ENCODE measurements at regions not wholly inside any gene's neighbourhood (a gene's known extent, or its start where the extent isn't known, plus 50 kb on each side); places are given as distances from the start of the nearest gene placed in this dataset.

DNA sequence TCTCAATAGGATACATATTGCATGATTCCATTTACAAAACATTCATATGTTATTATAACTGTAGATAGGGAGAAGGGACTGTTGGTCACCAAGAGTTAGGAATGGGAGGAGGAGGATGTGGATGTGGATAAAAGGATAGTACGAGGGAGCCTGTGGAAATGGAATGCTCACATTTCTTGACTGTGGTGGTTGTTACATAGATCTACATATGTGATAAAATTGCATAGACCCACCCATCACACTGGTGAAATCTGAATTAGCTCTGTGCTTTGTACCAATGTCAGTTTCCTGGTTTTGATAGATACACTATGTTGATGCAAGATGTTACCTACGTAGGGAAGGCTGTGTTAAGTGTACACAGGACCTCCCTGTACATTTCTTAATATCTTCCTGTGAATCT is 233.5 kb upstream of the MTPN start:
- H3K4me3 ChIP-seq (ENCODE audit: low read depth, low read length): no peak overlapping the region
- DNase-seq (ENCODE audit: low read depth): no peak
- TF ChIP-seq MYC (IDR thresholded peaks at IDR 0.05; ENCODE audit: low read depth, low read length) (no peak), POLR2A (IDR thresholded peaks at IDR 0.05; ENCODE audit: extremely low read depth, insufficient read length) (no peak)
- TF ChIP-seq, protein P1, sequence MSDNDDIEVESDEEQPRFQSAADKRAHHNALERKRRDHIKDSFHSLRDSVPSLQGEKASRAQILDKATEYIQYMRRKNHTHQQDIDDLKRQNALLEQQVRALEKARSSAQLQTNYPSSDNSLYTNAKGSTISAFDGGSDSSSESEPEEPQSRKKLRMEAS (IDR thresholded peaks at IDR 0.05; ENCODE audit: low read depth, low read length): no peak
- TF ChIP-seq, protein P2, sequence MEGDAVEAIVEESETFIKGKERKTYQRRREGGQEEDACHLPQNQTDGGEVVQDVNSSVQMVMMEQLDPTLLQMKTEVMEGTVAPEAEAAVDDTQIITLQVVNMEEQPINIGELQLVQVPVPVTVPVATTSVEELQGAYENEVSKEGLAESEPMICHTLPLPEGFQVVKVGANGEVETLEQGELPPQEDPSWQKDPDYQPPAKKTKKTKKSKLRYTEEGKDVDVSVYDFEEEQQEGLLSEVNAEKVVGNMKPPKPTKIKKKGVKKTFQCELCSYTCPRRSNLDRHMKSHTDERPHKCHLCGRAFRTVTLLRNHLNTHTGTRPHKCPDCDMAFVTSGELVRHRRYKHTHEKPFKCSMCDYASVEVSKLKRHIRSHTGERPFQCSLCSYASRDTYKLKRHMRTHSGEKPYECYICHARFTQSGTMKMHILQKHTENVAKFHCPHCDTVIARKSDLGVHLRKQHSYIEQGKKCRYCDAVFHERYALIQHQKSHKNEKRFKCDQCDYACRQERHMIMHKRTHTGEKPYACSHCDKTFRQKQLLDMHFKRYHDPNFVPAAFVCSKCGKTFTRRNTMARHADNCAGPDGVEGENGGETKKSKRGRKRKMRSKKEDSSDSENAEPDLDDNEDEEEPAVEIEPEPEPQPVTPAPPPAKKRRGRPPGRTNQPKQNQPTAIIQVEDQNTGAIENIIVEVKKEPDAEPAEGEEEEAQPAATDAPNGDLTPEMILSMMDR (IDR thresholded peaks at IDR 0.05; ENCODE audit: low read depth, low read length): no peak

DNA sequence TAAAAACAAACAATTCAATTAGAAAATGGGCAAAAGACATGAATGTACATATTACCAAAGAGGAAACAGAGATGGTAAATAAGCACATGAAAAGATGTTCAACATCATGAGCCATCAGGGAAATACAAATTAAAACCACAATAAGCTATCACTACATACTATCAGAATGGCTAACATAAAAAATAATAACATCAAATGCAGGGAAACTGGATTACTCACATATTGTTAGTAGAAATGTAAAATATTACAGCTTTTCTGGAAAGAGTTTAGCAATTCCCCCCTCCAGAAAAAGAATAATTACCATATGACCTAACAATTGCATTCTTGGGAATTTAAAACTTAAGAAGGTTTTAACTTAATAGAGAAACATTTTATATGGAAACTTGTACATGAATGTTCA is 232.9 kb upstream of the MTPN start:
- H3K4me3 ChIP-seq (ENCODE audit: low read depth, low read length): no peak overlapping the region
- TF ChIP-seq, protein P1 (IDR thresholded peaks at IDR 0.05; ENCODE audit: low read depth, low read length): no peak
- TF ChIP-seq MYC (IDR thresholded peaks at IDR 0.05; ENCODE audit: low read depth, low read length) (no peak), POLR2A (IDR thresholded peaks at IDR 0.05; ENCODE audit: extremely low read depth, insufficient read length) (no peak)
- TF ChIP-seq, protein P2 (IDR thresholded peaks at IDR 0.05; ENCODE audit: low read depth, low read length): no peak
- no peak for DNase-seq (ENCODE audit: low read depth)

DNA sequence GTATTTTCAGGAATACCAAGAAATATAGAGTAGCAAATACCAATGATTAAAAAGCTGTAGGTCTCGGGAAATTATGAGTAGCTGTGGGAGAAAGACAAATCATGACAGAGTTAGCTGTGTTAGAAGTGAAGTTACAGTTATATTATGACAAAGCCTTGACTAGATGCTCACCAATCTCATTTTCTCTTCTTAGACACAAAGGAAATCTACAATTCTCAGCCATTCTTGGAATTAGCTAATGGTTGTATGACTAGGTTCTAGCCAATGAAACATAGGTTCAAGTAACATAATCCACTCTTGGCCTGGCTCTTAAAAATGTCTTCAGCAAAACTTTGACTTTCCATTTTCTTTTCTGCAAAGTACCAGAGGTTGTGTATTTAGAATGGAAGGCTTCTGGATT is 228.8 kb upstream of the MTPN start:
- H3K4me3 ChIP-seq (ENCODE audit: low read depth, low read length): no peak overlapping the region
- DNase-seq (ENCODE audit: low read depth): no peak
- TF ChIP-seq POLR2A (IDR thresholded peaks at IDR 0.05; ENCODE audit: extremely low read depth, insufficient read length) (no peak), MYC (IDR thresholded peaks at IDR 0.05; ENCODE audit: low read depth, low read length) (no peak)
- TF ChIP-seq, protein P2 (IDR thresholded peaks at IDR 0.05; ENCODE audit: low read depth, low read length): no peak
- TF ChIP-seq, protein P1 (IDR thresholded peaks at IDR 0.05; ENCODE audit: low read depth, low read length): no peak

DNA sequence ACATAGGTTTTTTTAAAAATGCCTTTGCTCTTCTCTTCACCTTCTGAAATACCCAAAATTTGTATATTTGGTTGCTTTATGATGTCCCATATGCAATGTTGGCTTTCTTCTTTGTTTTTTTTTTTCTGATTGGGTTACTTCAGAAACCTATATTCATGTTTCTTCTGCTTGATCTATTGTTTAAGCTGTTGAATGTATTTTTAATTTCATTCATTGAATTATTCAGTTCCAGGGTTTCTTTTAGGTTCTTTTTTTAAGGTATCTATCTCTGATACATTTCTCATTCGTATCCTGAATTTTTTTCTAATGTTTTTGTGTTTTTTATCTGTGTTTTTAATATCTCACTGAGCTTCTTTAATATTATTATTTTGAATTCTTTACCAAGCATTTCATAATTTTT is 221.0 kb upstream of the MTPN start:
- TF ChIP-seq POLR2A (IDR thresholded peaks at IDR 0.05; ENCODE audit: extremely low read depth, insufficient read length) (no peak), MYC (IDR thresholded peaks at IDR 0.05; ENCODE audit: low read depth, low read length) (no peak)
- TF ChIP-seq, protein P2 (IDR thresholded peaks at IDR 0.05; ENCODE audit: low read depth, low read length): no peak
- TF ChIP-seq, protein P1 (IDR thresholded peaks at IDR 0.05; ENCODE audit: low read depth, low read length): no peak
- H3K4me3 ChIP-seq (ENCODE audit: low read depth, low read length): no peak overlapping the region
- no peak for DNase-seq (ENCODE audit: low read depth)

DNA sequence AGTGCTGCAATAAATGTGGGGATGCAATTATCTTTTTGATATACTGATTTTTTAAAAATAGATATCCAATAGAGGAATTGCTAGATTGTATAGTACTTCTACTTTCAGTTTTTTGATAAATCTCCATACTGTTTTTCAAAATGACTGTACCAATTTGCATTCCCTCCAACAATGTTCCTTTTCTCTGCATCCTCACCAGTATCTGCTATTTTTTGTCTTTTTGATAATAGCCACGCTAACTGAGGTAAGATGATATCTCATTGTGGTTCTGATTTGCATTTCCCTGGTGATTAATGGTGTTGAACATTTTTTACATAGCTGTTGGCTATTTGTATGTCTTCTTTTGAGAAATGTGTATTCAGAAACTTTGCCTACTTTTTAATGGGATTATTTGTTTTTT is 217.7 kb upstream of the MTPN start:
- TF ChIP-seq, protein P2 (IDR thresholded peaks at IDR 0.05; ENCODE audit: low read depth, low read length): no peak
- TF ChIP-seq MYC (IDR thresholded peaks at IDR 0.05; ENCODE audit: low read depth, low read length) (no peak), POLR2A (IDR thresholded peaks at IDR 0.05; ENCODE audit: extremely low read depth, insufficient read length) (no peak)
- TF ChIP-seq, protein P1 (IDR thresholded peaks at IDR 0.05; ENCODE audit: low read depth, low read length): no peak
- no peak for DNase-seq (ENCODE audit: low read depth)
- no peak overlapping the region for H3K4me3 ChIP-seq (ENCODE audit: low read depth, low read length)

DNA sequence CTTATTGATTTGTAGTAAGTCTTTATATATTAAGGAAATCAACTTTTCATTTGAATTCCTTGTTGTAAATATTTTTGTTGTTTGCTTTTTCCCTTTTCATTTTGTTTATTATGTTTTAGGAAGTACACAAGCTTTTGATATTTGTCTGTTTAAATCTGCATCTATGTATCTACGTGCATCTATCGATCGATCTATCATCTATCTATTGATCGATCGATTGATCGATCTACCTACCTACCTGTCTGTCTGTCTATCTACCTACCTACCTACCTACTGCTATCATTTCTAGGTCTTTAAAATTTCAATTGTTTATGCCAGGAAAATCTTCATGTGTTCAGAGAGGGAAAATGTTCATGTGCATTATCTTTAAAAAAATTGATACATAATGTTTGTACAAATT is 216.8 kb upstream of the MTPN start:
- no peak for TF ChIP-seq POLR2A (IDR thresholded peaks at IDR 0.05; ENCODE audit: extremely low read depth, insufficient read length)
- TF ChIP-seq, protein P1 (IDR thresholded peaks at IDR 0.05; ENCODE audit: low read depth, low read length): no peak
- TF ChIP-seq, protein P2 (IDR thresholded peaks at IDR 0.05; ENCODE audit: low read depth, low read length): no peak
- no peak for TF ChIP-seq MYC (IDR thresholded peaks at IDR 0.05; ENCODE audit: low read depth, low read length)
- DNase-seq (ENCODE audit: low read depth): no peak
- no peak overlapping the region for H3K4me3 ChIP-seq (ENCODE audit: low read depth, low read length)

Data from NB4 (cell line).